ENCODE measurements at regions not wholly inside any gene's neighbourhood (a gene's known extent, or its start where the extent isn't known, plus 50 kb on each side); places are given as distances from the start of the nearest gene placed in this dataset.
"Not testable (repeated sequence)": the region's sequence is repeated elsewhere in the genome, so short reads cannot be mapped to it uniquely, and the experiment has no call there.

DNA sequence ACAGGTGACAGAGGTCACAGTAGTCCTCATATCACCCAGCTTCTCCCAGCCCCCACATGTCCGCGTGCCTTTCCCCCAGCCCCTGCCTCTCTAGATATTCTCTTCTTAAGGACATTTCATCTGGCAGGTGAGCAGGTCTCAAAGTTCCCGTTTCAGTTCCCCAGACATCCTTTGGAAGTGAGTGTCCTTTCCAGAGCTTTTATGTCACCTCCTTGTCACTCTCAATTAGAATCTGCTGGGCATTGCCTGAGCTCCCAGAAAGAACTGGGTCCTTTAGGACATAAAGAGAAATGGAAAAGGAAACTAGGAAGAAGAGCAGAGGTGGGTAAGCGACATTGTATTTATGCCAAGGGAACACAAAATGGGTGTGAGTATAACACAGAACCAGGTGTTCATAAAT, 66.9 kb upstream of the CEP85L start:
- no peaks in the 10 kb centered on the region for H3K9me3 Mint-ChIP-seq (ENCODE audit: insufficient read depth)
- ATAC-seq (no peak), DNase-seq (no peak)
- H3K4me1 Mint-ChIP-seq (ENCODE audit: low read depth): peaks cover 50% of the 10 kb centered on the region
- ChIA-PET CTCF (interaction anchor here (1.3 to 2.0 kb wide), 2 partner anchors 9 to 11 kb away, joined by 4 to 8 read pairs; no protein-coding TSS in a partner anchor), POLR2A (interaction anchor here (2.8 kb wide), 1 partner anchor 9 kb away, joined by 33 read pairs; no protein-coding TSS in a partner anchor)
- H3K36me3 Mint-ChIP-seq (ENCODE audit: low read depth): no peaks in the 10 kb centered on the region
- H3K27me3 Mint-ChIP-seq (ENCODE audit: low read depth): no peaks in the 10 kb centered on the region
- no peak overlapping the region for H3K4me3 Mint-ChIP-seq
- peak overlapping the region; percentile 53 for H3K27ac Mint-ChIP-seq

DNA sequence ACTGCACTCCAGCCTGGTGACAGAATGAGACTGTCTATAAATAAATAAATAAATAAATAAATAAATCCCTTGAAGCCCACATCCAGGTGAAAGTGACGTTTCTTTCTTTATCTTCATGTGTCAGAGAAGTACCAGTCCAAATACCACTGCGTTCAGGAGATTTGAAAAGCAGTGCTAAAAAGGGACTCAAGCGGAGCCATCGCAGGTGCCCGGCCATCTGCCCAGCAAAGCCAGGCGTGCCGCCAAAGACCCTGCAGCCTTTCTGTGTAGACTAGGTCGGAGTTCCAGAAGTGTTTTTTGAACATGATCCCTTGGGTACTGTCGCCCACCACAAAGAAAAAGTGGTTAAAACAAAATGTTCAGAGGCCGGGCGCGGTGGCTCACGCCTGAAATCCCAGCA, 65.7 kb upstream of the CEP85L start:
- H3K36me3 Mint-ChIP-seq (ENCODE audit: low read depth): no peaks in the 10 kb centered on the region
- no peak for DNase-seq
- ChIA-PET CTCF (no interaction called here), POLR2A (no interaction called here)
- no peaks in the 10 kb centered on the region for H3K27me3 Mint-ChIP-seq (ENCODE audit: low read depth)
- H3K9me3 Mint-ChIP-seq (ENCODE audit: insufficient read depth): no peaks in the 10 kb centered on the region
- peaks cover 53% of the 10 kb centered on the region for H3K4me1 Mint-ChIP-seq (ENCODE audit: low read depth)
- H3K4me3 Mint-ChIP-seq: no peak overlapping the region
- no peak overlapping the region for H3K27ac Mint-ChIP-seq
- ATAC-seq: no peak

- CTCF ChIA-PET; POLR2A ChIA-PET; H3K4me3 Mint-ChIP-seq; DNase-seq; H3K27me3 Mint-ChIP-seq (ENCODE audit: low read depth); H3K9me3 Mint-ChIP-seq (ENCODE audit: insufficient read depth); H3K27ac Mint-ChIP-seq; H3K36me3 Mint-ChIP-seq (ENCODE audit: low read depth); ATAC-seq: not testable (repeated sequence)
- H3K4me1 Mint-ChIP-seq (ENCODE audit: low read depth): peaks cover 53% of the 10 kb centered on the region
These were observed 64.5 kb upstream of the CEP85L start for GRCh38 chr6:118715907-118716306.

GRCh38 chr6:118715376-118715775, 64.0 kb upstream of the CEP85L start:
- ChIA-PET CTCF (no interaction called here), POLR2A (no interaction called here)
- H3K9me3 Mint-ChIP-seq (ENCODE audit: insufficient read depth): no peaks in the 10 kb centered on the region

GRCh38 chr6:118714756-118715155, 63.4 kb upstream of the CEP85L start:
- ATAC-seq: no peak
- Mint-ChIP-seq H3K27ac (no peak overlapping the region), H3K36me3 (ENCODE audit: low read depth) (peaks cover 2% of the 10 kb centered on the region), H3K4me1 (ENCODE audit: low read depth) (peaks cover 52% of the 10 kb centered on the region), H3K9me3 (ENCODE audit: insufficient read depth) (no peaks in the 10 kb centered on the region), H3K27me3 (ENCODE audit: low read depth) (no peaks in the 10 kb centered on the region), H3K4me3 (no peak overlapping the region)
- POLR2A ChIA-PET: no interaction called here
- CTCF ChIA-PET: no interaction called here
- DNase-seq: no peak

More at GRCh38 chr6:118715376-118715775, 64.0 kb upstream of the CEP85L start:
- no peak overlapping the region for H3K27ac Mint-ChIP-seq
- no peak for ATAC-seq
- H3K4me1 Mint-ChIP-seq (ENCODE audit: low read depth): peaks cover 53% of the 10 kb centered on the region
- H3K36me3 Mint-ChIP-seq (ENCODE audit: low read depth): peaks cover 2% of the 10 kb centered on the region
- H3K27me3 Mint-ChIP-seq (ENCODE audit: low read depth): no peaks in the 10 kb centered on the region
- DNase-seq: no peak
- no peak overlapping the region for H3K4me3 Mint-ChIP-seq

DNA sequence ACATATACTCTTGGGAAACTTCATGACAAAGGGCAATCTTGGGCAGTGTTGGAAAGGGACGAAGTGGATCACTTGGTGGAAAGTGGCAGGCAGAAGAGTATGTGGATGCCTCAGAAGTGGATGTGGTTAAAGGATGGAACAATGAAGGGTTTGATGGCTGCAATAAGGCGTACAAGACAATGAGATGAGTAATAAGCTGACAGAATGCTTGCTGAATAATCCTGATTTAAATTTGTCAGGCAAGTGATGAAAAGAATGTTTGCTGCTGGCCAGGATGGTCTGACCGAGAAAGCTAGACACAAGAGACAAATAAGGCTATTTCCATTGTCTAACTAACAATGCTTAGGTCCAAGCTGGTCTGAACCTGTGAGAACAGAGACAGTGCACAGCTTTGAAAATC, 61.6 kb upstream of the CEP85L start:
- DNase-seq: no peak
- Mint-ChIP-seq H3K9me3 (ENCODE audit: insufficient read depth) (no peaks in the 10 kb centered on the region), H3K4me3 (no peak overlapping the region), H3K27me3 (ENCODE audit: low read depth) (no peaks in the 10 kb centered on the region), H3K27ac (peak overlapping the region; percentile 1), H3K4me1 (ENCODE audit: low read depth) (peaks cover 38% of the 10 kb centered on the region), H3K36me3 (ENCODE audit: low read depth) (peaks cover 13% of the 10 kb centered on the region)
- CTCF ChIA-PET: interaction anchor here (0.9 to 1.7 kb wide), 5 partner anchors 13 to 147 kb away, joined by 3 to 8 read pairs (median 4); no protein-coding TSS in a partner anchor
- POLR2A ChIA-PET: interaction anchor here (0.7 to 1.0 kb wide), 2 partner anchors 13 to 48 kb away, joined by 3 read pairs; no protein-coding TSS in a partner anchor
- no peak for ATAC-seq

- Mint-ChIP-seq H3K9me3 (ENCODE audit: insufficient read depth) (no peaks in the 10 kb centered on the region), H3K36me3 (ENCODE audit: low read depth) (peaks cover 31% of the 10 kb centered on the region), H3K27me3 (ENCODE audit: low read depth) (no peaks in the 10 kb centered on the region), H3K4me3 (peak overlapping the region; percentile 98), H3K27ac (peak overlapping the region; percentile 94), H3K4me1 (ENCODE audit: low read depth) (peaks cover 56% of the 10 kb centered on the region)
- CTCF ChIA-PET: interaction anchor here (1.1 to 7.4 kb wide), 4 partner anchors 27 to 146 kb away, joined by 3 to 35 read pairs (median 8); no protein-coding TSS in a partner anchor
- ATAC-seq (no peak), DNase-seq (no peak)
- POLR2A ChIA-PET: interaction anchor here (1.0 to 3.9 kb wide), 14 partner anchors 9 to 185 kb away, joined by 3 to 35 read pairs (median 16); partner anchors contain the start of genes ASF1A and CEP85L
These were observed 59.2 kb upstream of the CEP85L start for GRCh38 chr6:118710616-118711015.

GRCh38 chr6:118709859-118710350, 58.5 kb upstream of the CEP85L start:
- Mint-ChIP-seq H3K27ac (peak overlapping the region; percentile 94), H3K9me3 (ENCODE audit: insufficient read depth) (no peaks in the 10 kb centered on the region), H3K27me3 (ENCODE audit: low read depth) (no peaks in the 10 kb centered on the region), H3K4me1 (ENCODE audit: low read depth) (peaks cover 63% of the 10 kb centered on the region), H3K36me3 (ENCODE audit: low read depth) (peaks cover 36% of the 10 kb centered on the region), H3K4me3 (peak overlapping the region; percentile 98)
- POLR2A ChIA-PET: interaction anchor here (0.5 to 3.9 kb wide), 42 partner anchors 9 to 226 kb away, joined by 3 to 35 read pairs (median 6); partner anchors contain the start of genes ASF1A, CEP85L and MCM9
- CTCF ChIA-PET: interaction anchor here (0.7 to 7.4 kb wide), 24 partner anchors 9 to 1350 kb away, joined by 3 to 35 read pairs (median 4); partner anchors contain the start of genes CEP85L and MCM9
- DNase-seq (peak; percentile 89), ATAC-seq (peak; percentile 86)

DNA sequence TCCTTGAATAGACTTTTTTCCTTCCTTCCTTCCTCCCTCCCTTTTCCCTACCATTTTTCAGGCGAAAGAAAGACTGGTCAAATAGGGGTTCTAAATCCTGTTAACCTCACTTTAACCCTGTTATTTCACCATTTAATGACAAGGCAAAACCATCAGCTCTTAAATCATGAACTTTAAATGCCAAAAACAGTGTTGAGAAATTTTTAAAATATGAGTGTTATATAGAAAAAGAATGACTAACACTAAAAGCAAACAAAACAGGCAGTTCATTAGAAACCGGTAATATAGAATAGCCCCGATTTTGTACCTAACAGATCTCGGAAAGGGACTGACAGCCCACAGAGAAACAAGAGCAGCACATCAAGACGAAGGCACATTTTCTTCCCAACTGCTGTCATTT, 57.4 kb upstream of the CEP85L start:
- DNase-seq (no peak), ATAC-seq (no peak)
- Mint-ChIP-seq H3K4me3 (peak overlapping the region; percentile 98), H3K9me3 (ENCODE audit: insufficient read depth) (no peaks in the 10 kb centered on the region), H3K27me3 (ENCODE audit: low read depth) (no peaks in the 10 kb centered on the region), H3K36me3 (ENCODE audit: low read depth) (peaks cover 45% of the 10 kb centered on the region), H3K4me1 (ENCODE audit: low read depth) (peaks cover 74% of the 10 kb centered on the region), H3K27ac (peak overlapping the region; percentile 94)
- ChIA-PET CTCF (interaction anchor here (0.6 to 7.4 kb wide), 18 partner anchors 10 to 185 kb away, joined by 3 to 35 read pairs (median 5); partner anchors contain the start of gene CEP85L), POLR2A (interaction anchor here (0.6 to 3.9 kb wide), 37 partner anchors 9 to 1156 kb away, joined by 3 to 35 read pairs (median 5); partner anchors contain the start of genes ASF1A, CEP85L and GOPC)

- Mint-ChIP-seq H3K9me3 (ENCODE audit: insufficient read depth) (no peaks in the 10 kb centered on the region), H3K27me3 (ENCODE audit: low read depth) (no peaks in the 10 kb centered on the region), H3K4me1 (ENCODE audit: low read depth) (peaks cover 70% of the 10 kb centered on the region), H3K27ac (peak overlapping the region; percentile 94), H3K36me3 (ENCODE audit: low read depth) (peaks cover 46% of the 10 kb centered on the region), H3K4me3 (peak overlapping the region; percentile 98)
- POLR2A ChIA-PET: interaction anchor here (0.7 to 3.9 kb wide), 10 partner anchors 11 to 1106 kb away, joined by 3 to 35 read pairs (median 15); partner anchors contain the start of genes CEP85L and GOPC
- ATAC-seq: no peak
- CTCF ChIA-PET: interaction anchor here (0.8 to 7.4 kb wide), 10 partner anchors 11 to 142 kb away, joined by 3 to 35 read pairs (median 5); no protein-coding TSS in a partner anchor
- DNase-seq: peak; percentile 36
These were observed 56.7 kb upstream of the CEP85L start for GRCh38 chr6:118708055-118708454.

GRCh38 chr6:118706702-118707101, 55.3 kb upstream of the CEP85L start:
- H3K36me3 Mint-ChIP-seq (ENCODE audit: low read depth): peaks cover 56% of the 10 kb centered on the region

More at GRCh38 chr6:118706702-118707101, 55.3 kb upstream of the CEP85L start:
- CTCF ChIA-PET: interaction anchor here (1.0 to 7.4 kb wide), 11 partner anchors 9 to 422 kb away, joined by 3 to 35 read pairs (median 5); no protein-coding TSS in a partner anchor
- POLR2A ChIA-PET: interaction anchor here (0.5 to 2.3 kb wide), 7 partner anchors 10 to 1025 kb away, joined by 3 to 9 read pairs (median 6); partner anchors contain the start of gene CEP85L
- Mint-ChIP-seq H3K4me3 (peak overlapping the region; percentile 77), H3K27me3 (ENCODE audit: low read depth) (no peaks in the 10 kb centered on the region), H3K27ac (peak overlapping the region; percentile 85), H3K9me3 (ENCODE audit: insufficient read depth) (no peaks in the 10 kb centered on the region), H3K4me1 (ENCODE audit: low read depth) (peaks cover 60% of the 10 kb centered on the region)
- ATAC-seq: no peak
- DNase-seq: no peak
